Osteocyte (in vitro differentiated cells): ENCODE measurements at regions not wholly inside any gene's neighbourhood (a gene's known extent, or its start where the extent isn't known, plus 50 kb on each side); places are given as distances from the start of the nearest gene placed in this dataset.
"Not testable (repeated sequence)": the region's sequence is repeated elsewhere in the genome, so short reads cannot be mapped to it uniquely, and the experiment has no call there.

Source experiments
- DNase-seq: peaks from one replicate; pipeline ENCODE4 v3.0.0; 2021; ENCODE audit warnings: mixed read lengths; ENCODE audit not compliant: unreplicated experiment; ENCODE audit errors: extremely low spot score
- H3K27ac Mint-ChIP-seq: one replicate; pipeline ENCODE4 v1.8.0; 2021; ENCODE audit warnings: mild to moderate bottlenecking, mixed read lengths; ENCODE audit not compliant: unreplicated experiment
- H3K27me3 Mint-ChIP-seq: one replicate; pipeline ENCODE4 v1.8.0; 2021; ENCODE audit warnings: mixed read lengths; ENCODE audit not compliant: unreplicated experiment
- H3K36me3 Mint-ChIP-seq: one replicate; pipeline ENCODE4 v1.8.0; 2021; ENCODE audit warnings: mixed read lengths; ENCODE audit not compliant: unreplicated experiment
- H3K4me1 Mint-ChIP-seq: one replicate; pipeline ENCODE4 v1.8.0; 2021; ENCODE audit warnings: mixed read lengths; ENCODE audit not compliant: unreplicated experiment
- H3K4me3 Mint-ChIP-seq: one replicate; pipeline ENCODE4 v1.8.0; 2021; ENCODE audit warnings: mild to moderate bottlenecking, moderate library complexity, mixed read lengths; ENCODE audit not compliant: unreplicated experiment
- H3K9me3 Mint-ChIP-seq: one replicate; pipeline ENCODE4 v1.8.0; 2021; ENCODE audit warnings: mixed read lengths; ENCODE audit not compliant: unreplicated experiment
- TF ChIP-seq, protein P1 (sequence below): fragments of 200-600 bp; sonication (generic); IDR thresholded peaks from 2 replicates; pipeline ENCODE4 v1.5.0; 2021; ENCODE audit warnings: antibody characterized with exemption, mild to moderate bottlenecking, moderate library complexity

DNA sequence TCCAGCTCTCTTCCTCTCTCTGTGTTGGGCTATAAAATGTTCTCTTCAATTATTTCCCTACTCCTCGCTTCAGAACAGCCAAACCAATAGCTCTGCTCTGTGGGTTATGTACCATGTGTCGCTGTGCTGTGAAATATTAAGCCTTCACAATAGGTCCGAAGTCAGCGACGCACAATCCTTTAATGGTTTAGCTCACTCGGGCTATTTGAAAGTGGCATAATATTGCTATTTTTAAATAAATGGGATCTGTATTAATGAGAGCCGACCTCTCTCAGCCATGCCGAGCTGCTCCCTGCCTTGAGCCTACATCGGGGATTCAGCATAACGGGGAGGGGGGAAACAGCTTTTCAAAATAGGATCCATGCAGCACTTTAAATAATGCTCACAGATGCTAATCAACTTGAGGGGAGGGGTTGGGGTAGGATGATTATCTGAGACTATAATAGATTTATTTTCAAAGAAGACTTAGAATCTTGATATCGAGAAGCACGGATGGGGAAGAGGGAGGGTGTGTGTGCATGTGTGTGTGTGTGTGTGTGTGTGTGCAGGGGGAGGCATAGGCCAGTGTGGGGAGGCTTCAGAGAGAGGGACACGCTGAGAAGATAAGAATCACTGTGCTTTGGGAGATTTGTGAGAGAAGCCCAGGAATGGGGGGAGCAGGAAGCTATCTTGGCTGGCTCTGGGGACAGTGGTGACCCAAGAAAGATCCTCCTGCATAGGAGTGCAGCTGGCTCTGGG lies 271.5 kb downstream of the NXPE2 start:
- no peak overlapping the region for H3K27ac Mint-ChIP-seq
- H3K4me1 Mint-ChIP-seq, result no peaks in the 10 kb centered on the region
- no peak for DNase-seq
- no peak overlapping the region for H3K4me3 Mint-ChIP-seq
- no peaks in the 10 kb centered on the region for H3K27me3 Mint-ChIP-seq
- peaks cover 12% of the 10 kb centered on the region for H3K9me3 Mint-ChIP-seq
- TF ChIP-seq, protein P1, sequence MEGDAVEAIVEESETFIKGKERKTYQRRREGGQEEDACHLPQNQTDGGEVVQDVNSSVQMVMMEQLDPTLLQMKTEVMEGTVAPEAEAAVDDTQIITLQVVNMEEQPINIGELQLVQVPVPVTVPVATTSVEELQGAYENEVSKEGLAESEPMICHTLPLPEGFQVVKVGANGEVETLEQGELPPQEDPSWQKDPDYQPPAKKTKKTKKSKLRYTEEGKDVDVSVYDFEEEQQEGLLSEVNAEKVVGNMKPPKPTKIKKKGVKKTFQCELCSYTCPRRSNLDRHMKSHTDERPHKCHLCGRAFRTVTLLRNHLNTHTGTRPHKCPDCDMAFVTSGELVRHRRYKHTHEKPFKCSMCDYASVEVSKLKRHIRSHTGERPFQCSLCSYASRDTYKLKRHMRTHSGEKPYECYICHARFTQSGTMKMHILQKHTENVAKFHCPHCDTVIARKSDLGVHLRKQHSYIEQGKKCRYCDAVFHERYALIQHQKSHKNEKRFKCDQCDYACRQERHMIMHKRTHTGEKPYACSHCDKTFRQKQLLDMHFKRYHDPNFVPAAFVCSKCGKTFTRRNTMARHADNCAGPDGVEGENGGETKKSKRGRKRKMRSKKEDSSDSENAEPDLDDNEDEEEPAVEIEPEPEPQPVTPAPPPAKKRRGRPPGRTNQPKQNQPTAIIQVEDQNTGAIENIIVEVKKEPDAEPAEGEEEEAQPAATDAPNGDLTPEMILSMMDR, result no peak
- H3K36me3 Mint-ChIP-seq, result no peaks in the 10 kb centered on the region

DNA sequence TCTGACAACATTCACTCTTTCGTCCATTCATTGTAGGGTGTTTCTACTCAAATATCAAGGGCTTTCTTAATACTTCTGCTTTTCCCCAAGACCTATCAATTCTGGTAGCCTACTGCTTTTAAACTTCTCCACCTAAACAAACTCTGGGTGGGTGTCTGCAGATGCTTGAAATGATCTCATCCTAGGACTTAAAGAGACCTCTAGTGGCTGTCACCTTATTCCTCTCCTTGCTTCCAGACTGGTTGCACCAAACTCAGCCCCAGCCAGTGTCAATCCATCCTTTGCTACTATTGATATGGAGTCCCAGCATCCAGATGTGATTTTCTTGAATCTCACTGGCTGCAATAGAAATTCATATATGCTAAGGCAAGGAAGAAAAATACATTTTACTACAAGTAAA lies 274.7 kb downstream of the NXPE2 start:
- DNase-seq, result no peak
- Mint-ChIP-seq H3K4me1 (no peaks in the 10 kb centered on the region), H3K9me3 (peaks cover 10% of the 10 kb centered on the region), H3K27ac (no peak overlapping the region), H3K36me3 (no peaks in the 10 kb centered on the region), H3K4me3 (no peak overlapping the region), H3K27me3 (no peaks in the 10 kb centered on the region)
- TF ChIP-seq, protein P1, result no peak

DNA sequence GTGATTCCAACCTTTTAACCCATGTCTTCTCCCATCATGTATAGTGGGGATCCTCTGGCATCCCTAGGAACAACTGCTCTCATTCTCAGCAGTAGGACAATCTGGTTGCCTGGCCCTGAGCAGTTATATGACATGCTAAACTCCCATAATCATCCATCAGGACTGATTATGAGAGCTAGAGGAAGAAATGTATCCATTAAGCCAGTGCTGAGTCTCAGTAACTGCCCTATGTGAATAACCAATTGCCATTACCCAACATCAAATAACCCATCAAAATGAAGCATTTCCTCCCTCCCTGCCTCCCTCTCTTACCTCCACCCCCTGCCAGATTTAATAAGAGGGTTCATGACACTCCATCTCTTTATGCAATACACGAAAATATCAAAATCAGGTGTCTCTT lies 277.6 kb downstream of the NXPE2 start:
- no peaks in the 10 kb centered on the region for H3K27me3 Mint-ChIP-seq
- peaks cover 7% of the 10 kb centered on the region for H3K9me3 Mint-ChIP-seq
- H3K4me3 Mint-ChIP-seq, result no peak overlapping the region
- H3K4me1 Mint-ChIP-seq, result no peaks in the 10 kb centered on the region
- no peak for DNase-seq
- TF ChIP-seq, protein P1, result no peak
- no peak overlapping the region for H3K27ac Mint-ChIP-seq
- no peaks in the 10 kb centered on the region for H3K36me3 Mint-ChIP-seq

DNA sequence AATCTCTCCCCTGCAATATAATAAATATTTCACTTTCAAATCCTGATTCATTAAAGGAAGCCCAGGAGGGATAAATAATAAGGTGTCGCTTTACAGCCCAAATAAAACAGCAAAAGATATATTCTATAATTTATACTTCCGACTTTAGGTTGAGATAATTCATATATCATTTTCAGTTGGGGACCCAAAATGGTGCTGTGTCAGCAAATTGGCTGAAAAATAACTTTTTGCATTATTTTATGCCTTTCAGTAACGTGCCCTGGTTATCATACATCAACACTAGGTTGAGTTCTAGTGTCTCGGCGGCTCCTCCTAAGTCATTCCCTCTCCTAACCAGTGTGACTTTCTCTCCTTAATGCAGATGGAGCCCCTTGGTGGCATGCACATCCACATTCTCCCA lies 278.2 kb downstream of the NXPE2 start:
- H3K27ac Mint-ChIP-seq, result no peak overlapping the region

DNA sequence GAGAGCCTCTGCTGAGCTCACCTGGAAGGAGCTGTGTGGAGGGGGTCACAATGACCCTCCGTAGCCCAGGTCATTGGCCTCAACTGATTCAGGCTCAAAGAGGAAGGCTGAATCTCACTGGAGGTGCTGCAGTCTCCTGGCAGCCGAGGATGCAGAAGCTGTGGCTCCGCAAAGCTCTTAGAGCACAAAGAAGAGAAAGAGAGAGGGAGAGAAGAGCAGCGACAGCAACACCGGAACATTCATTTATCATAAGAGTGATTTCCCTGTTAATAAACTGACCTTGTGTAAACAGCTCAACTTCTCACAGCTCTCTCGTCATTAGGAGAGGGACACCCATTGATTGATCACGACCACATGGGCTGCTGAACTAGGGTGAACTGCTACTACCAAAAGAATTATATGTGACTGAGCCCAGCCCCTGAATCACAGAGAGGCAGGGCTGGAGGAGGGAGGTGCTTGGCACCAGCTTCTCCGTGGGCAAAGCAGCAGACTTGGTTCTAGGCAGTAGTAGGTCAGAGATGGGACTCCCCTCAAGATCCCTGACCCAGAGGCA lies 281.7 kb downstream of the NXPE2 start:
- TF ChIP-seq, protein P1, result no peak
- peaks cover 3% of the 10 kb centered on the region for H3K9me3 Mint-ChIP-seq
- no peak overlapping the region for H3K27ac Mint-ChIP-seq
- H3K4me1 Mint-ChIP-seq, result no peaks in the 10 kb centered on the region
- no peak overlapping the region for H3K4me3 Mint-ChIP-seq
- H3K27me3 Mint-ChIP-seq, result no peaks in the 10 kb centered on the region
- no peaks in the 10 kb centered on the region for H3K36me3 Mint-ChIP-seq
- DNase-seq, result no peak

More for the DNA sequence above, 278.2 kb downstream of the NXPE2 start:
- TF ChIP-seq, protein P1, result no peak
- Mint-ChIP-seq H3K36me3 (no peaks in the 10 kb centered on the region), H3K4me3 (no peak overlapping the region), H3K9me3 (peaks cover 3% of the 10 kb centered on the region), H3K27me3 (no peaks in the 10 kb centered on the region), H3K4me1 (no peaks in the 10 kb centered on the region)
- no peak for DNase-seq

DNA sequence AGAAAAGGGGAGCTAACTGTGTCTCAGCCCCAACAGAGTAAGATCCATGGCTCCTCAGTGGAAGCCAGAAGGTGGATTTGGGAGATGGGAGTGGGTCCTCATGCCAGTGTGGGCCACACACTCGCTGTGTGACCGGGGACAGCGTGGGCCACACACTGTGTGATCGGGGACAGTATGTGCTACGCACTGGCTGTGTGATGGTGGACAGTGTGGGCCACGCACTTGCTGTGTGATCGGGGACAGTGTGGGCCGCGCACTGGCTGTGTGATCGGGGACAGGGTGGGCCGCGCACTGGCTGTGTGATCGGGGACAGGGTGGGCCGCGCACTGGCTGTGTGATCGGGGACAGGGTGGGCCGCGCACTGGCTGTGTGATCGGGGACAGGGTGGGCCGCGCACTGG lies 282.5 kb downstream of the NXPE2 start:
- not testable (repeated sequence) for H3K4me3 Mint-ChIP-seq, H3K27me3 Mint-ChIP-seq, H3K27ac Mint-ChIP-seq, H3K4me1 Mint-ChIP-seq, H3K36me3 Mint-ChIP-seq, H3K9me3 Mint-ChIP-seq, DNase-seq
